Fibroblast of the aortic adventitia (primary cell): ENCODE measurements at regions not wholly inside any gene's neighbourhood (a gene's known extent, or its start where the extent isn't known, plus 50 kb on each side); places are given as distances from the start of the nearest gene placed in this dataset.

ENCODE experiments used
- DNase-seq: peaks from one replicate; pipeline ENCODE4 v3.0.0-alpha.2; 2010; ENCODE audit warnings: low read depth
- H3K4me3 ChIP-seq: 2 replicates; pipeline ENCODE4 v1.5.1; 2011; ENCODE audit warnings: low read depth, mild to moderate bottlenecking, control low read depth, low read length, moderate library complexity
- TF ChIP-seq, protein P1 (sequence below): IDR thresholded peaks from 2 replicates; pipeline ENCODE4 v1.5.1; 2011; ENCODE audit warnings: mild to moderate bottlenecking, low read length, control low read depth, inconsistent platforms; ENCODE audit not compliant: insufficient read depth

DNA sequence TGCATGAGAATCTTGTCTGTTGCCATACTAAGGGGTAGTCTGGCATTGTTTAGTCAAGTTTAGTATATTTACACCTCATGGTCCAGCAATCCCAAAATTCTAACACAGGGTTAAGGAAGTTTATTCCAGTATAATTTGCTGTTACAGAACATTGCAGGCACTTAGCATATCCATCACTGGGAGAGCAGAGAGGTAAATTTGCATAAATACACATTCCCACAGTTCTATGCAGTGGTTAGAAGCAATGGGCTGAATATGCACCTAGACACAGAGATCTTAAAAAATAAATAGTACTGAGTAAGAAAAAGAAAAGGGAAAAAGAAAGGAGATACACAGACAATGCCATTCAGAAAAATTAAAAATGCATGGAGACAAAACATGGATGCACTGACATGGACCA lies 692.3 kb upstream of the MEF2C start:
- DNase-seq: no peak
- H3K4me3 ChIP-seq: no peak overlapping the region
- TF ChIP-seq, protein P1, sequence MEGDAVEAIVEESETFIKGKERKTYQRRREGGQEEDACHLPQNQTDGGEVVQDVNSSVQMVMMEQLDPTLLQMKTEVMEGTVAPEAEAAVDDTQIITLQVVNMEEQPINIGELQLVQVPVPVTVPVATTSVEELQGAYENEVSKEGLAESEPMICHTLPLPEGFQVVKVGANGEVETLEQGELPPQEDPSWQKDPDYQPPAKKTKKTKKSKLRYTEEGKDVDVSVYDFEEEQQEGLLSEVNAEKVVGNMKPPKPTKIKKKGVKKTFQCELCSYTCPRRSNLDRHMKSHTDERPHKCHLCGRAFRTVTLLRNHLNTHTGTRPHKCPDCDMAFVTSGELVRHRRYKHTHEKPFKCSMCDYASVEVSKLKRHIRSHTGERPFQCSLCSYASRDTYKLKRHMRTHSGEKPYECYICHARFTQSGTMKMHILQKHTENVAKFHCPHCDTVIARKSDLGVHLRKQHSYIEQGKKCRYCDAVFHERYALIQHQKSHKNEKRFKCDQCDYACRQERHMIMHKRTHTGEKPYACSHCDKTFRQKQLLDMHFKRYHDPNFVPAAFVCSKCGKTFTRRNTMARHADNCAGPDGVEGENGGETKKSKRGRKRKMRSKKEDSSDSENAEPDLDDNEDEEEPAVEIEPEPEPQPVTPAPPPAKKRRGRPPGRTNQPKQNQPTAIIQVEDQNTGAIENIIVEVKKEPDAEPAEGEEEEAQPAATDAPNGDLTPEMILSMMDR: no peak

DNA sequence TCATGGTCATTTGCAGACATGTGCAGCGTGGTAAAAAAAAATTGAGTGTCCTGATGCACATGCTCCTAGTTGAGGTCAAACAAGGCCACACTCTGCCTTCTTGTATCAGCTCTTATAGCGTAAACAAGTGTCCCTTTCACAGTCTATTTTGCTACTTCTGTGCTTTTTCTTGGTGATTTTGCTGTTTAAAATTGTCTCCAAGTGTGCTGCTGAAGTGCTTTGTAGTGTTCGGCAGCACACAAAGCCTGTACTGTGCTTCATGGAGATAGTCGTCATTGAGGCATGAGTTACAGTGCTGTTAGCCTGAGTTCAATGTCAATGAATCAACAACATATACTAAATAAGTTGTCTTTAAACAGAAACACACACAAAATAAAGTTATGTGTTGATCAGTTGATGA lies 690.4 kb upstream of the MEF2C start:
- DNase-seq: no peak
- TF ChIP-seq, protein P1: no peak
- no peak overlapping the region for H3K4me3 ChIP-seq

DNA sequence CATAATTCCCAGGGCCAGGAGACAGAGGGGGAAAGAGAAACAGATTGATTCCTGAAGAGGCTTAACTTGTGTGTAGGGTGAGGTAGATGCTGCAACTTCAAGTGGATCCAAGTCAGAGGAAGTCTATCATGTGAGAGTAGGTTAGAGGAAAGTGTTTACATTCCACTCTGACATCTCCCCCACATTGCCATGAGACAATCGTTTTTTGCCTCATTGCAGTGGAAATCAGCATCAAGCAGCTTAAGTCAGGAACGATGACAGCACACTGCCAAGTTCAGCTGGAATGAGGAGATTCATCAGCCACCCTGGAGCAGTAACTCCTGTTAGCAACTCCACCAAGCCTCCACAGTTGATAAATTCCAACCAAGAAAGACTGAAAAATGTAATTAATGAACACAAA lies 689.7 kb upstream of the MEF2C start:
- H3K4me3 ChIP-seq: no peak overlapping the region
- TF ChIP-seq, protein P1: no peak
- DNase-seq: peak; percentile 73

DNA sequence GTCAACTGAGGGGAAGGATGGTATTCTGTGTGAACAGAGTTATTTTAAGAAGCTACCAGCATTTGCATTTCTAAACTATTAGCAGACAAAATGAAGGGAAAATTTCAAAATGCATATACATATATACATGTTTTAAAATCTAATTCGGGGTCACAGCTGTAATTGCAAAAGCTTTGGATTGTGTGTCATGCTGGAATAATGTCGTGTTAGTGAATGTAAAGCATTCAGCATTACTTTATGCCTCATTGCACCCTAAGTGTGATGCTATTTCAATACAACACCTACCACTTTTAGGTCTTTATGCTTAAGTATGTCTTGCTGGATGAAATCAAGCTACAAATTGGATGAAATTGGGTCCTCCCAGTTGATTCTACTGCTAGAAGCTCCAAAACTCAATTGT lies 687.6 kb upstream of the MEF2C start:
- H3K4me3 ChIP-seq: no peak overlapping the region
- TF ChIP-seq, protein P1: no peak
- DNase-seq: no peak

DNA sequence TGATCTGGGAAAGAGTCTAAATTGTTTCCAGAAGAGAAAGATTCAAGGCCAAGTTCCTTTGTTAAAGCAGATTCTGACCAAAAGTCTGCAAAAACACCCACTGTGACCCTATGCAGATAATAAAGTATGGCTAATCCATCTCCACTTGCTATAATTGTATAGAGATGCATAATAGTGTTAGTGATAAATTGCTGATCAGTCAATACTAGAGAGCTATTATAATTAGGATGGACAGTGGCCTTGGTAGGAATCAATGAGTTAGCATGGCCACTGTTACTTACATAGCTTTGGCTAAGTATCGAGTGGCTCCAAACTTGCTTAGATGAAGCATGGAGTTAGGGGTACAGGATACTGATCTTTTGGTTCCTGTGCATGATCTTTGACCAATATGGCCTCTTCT lies 683.4 kb upstream of the MEF2C start:
- H3K4me3 ChIP-seq: no peak overlapping the region
- no peak for DNase-seq
- TF ChIP-seq, protein P1: no peak

DNA sequence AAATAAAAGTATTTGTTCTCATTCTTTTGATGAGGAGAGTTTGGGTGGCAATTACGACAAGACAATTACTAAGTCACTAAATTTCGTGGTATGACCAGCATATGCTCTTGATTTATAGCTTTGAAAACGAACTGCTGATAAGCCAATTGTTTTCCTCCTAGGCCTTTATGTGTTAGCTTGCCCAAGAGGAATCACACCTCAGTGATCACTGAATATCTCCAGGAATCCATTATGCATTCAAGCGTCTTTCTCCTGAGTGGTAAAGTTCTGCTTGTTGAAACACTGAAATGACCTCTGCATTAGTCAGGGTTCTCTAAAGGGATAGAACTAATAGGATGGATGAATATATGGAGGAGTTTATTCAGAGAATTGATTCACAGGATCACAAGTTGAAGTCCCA lies 677.7 kb upstream of the MEF2C start:
- no peak for DNase-seq
- H3K4me3 ChIP-seq: no peak overlapping the region
- TF ChIP-seq, protein P1: no peak

DNA sequence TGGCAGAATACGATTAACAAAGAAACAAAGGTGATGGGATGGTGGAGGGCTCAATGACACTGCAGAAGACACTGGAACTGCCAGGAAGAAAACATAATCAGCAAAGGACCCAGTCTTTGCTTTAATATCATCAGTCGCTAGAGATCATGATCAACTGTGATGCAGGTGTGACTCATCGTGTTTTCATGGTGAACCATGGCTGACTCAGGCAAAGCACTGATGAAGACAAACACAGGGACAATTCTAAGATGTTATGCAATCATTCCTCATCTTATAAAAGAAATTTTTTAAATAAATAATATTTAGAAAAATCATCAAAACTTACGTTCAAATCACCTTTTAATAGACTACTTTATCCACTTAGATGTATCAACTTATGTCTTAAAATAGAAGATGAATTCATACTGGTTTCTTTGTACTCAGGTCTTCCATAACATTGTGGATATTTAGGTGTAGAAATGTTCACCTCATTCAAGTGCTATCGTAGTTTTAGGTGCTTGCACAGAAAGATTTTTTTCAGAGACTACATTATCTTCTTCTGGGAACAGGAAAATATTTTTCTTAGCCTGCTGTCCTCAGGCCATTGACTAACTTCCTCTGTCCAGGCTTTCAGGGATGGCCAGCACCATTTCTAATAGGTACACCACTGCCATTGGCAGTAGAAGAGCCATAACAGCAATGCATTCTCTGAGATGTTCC lies 673.4 kb upstream of the MEF2C start:
- peak; percentile 79 for DNase-seq
- TF ChIP-seq, protein P1: no peak
- no peak overlapping the region for H3K4me3 ChIP-seq
